Caco-2 (cell line): ENCODE measurements at regions not wholly inside any gene's neighbourhood (a gene's known extent, or its start where the extent isn't known, plus 50 kb on each side); places are given as distances from the start of the nearest gene placed in this dataset.

Experiments
- BruUV-seq: library from RNA; stranded (reverse); fragments of 400-500 nt; replicated peaks from 2 replicates; lab custom pipeline; 2021; lab: Mats Ljungman, UMichigan
- CTCF ChIA-PET: fragments of 300-600 bp; sonication (Branson Sonifier 250); formaldehyde crosslinking; loops from one replicate; lab custom pipeline; 2022; ENCODE audit warnings: antibody characterized with exemption; lab: Charles Lee
- POLR2A ChIA-PET: fragments of 300-600 bp; sonication (Branson Sonifier 250); formaldehyde crosslinking; loops from one replicate; lab custom pipeline; 2022; ENCODE audit warnings: antibody characterized with exemption; lab: Charles Lee
- DNase-seq, 2 experiments: peaks; one replicate each; pipeline versions ENCODE4 v3.0.0 to v3.0.0-alpha.2; 2020 to 2022
- H3K27me3 ChIP-seq: replicated peaks from 2 replicates; pipeline ENCODE4 v1.6.0; 2011; ENCODE audit warnings: low read length; ENCODE audit not compliant: control insufficient read depth, insufficient read depth
- H3K36me3 ChIP-seq: 2 replicates; pipeline ENCODE4 v1.5.1; 2011; ENCODE audit warnings: low read length; ENCODE audit not compliant: control insufficient read depth, insufficient read depth
- H3K4me1 ChIP-seq: fragments of 250-450 bp; sonication (Bioruptor Pico); 2 replicates; pipeline ENCODE4 v1.5.1; 2020; ENCODE audit warnings: mild to moderate bottlenecking
- H3K4me3 ChIP-seq: 2 replicates; pipeline ENCODE4 v1.5.1; 2011; ENCODE audit warnings: low read depth, mild to moderate bottlenecking, control low read depth, low read length
- H3K9me3 ChIP-seq: fragments of 250-450 bp; sonication (Bioruptor Pico); 2 replicates; pipeline ENCODE4 v1.5.1; 2020; ENCODE audit warnings: mild to moderate bottlenecking, moderate library complexity
- H3K27ac Mint-ChIP-seq: one replicate; pipeline ENCODE4 v1.8.0; 2022; ENCODE audit warnings: mixed read lengths; ENCODE audit not compliant: unreplicated experiment
- H3K27me3 Mint-ChIP-seq: one replicate; pipeline ENCODE4 v1.8.0; 2022; ENCODE audit warnings: mixed read lengths; ENCODE audit not compliant: insufficient read depth, unreplicated experiment
- H3K36me3 Mint-ChIP-seq: one replicate; pipeline ENCODE4 v1.8.0; 2022; ENCODE audit warnings: mild to moderate bottlenecking, mixed read lengths; ENCODE audit not compliant: insufficient read depth, unreplicated experiment
- H3K4me1 Mint-ChIP-seq: one replicate; pipeline ENCODE4 v1.8.0; 2022; ENCODE audit warnings: low read depth, mixed read lengths; ENCODE audit not compliant: unreplicated experiment
- H3K4me3 Mint-ChIP-seq: one replicate; pipeline ENCODE4 v1.8.0; 2022; ENCODE audit warnings: mild to moderate bottlenecking, moderate library complexity, mixed read lengths; ENCODE audit not compliant: unreplicated experiment
- H3K9me3 Mint-ChIP-seq: one replicate; pipeline ENCODE4 v1.8.0; 2022; ENCODE audit warnings: mixed read lengths; ENCODE audit not compliant: unreplicated experiment
- CTCF ChIP-seq, 2 experiments: fragments of 200-600 bp in 1 of 2; IDR thresholded peaks; 1 replicate in 1 of 2; 2 replicates in 1 of 2; pipeline versions ENCODE4 v1.5.1 to v1.8.0; 2011 to 2022; ENCODE audit warnings: antibody characterized with exemption in 1 of 2, control low read depth in 1 of 2, inconsistent platforms in 1 of 2, low read depth in 1 of 2, low read length in 1 of 2, mild to moderate bottlenecking in 1 of 2, moderate library complexity in 1 of 2; ENCODE audit not compliant: insufficient read depth in 1 of 2, severe bottlenecking in 1 of 2, unreplicated experiment in 1 of 2
- intact Hi-C: fragments of 100-400 bp; cut with micrococcal nuclease; formaldehyde crosslinking; loops from one replicate; pipeline ENCODE4 v1.10.0; 2022; ENCODE audit not compliant: unreplicated experiment

GRCh38 chr5:173772384-173773059 lies 115.6 kb upstream of the CPEB4 start:
- intact Hi-C loops, result no loop called here
- no peak overlapping the region for H3K27ac Mint-ChIP-seq
- H3K27me3 Mint-ChIP-seq, result no peaks in the 10 kb centered on the region
- H3K36me3 Mint-ChIP-seq, result no peaks in the 10 kb centered on the region
- BruUV-seq, result no TSS peak
- no peaks in the 10 kb centered on the region for H3K36me3 ChIP-seq
- no peaks in the 10 kb centered on the region for H3K27me3 ChIP-seq
- ChIA-PET POLR2A (no interaction called here), CTCF (interaction anchor here (0.5 kb wide), 1 partner anchor 52 kb away, joined by 3 read pairs; no protein-coding TSS in a partner anchor)
- H3K4me1 ChIP-seq, result 0 out of 2 replicates have a peak, but pooled peaks cover under 1% of the 10 kb centered on the region
- no peaks in the 10 kb centered on the region for H3K4me1 Mint-ChIP-seq
- H3K4me3 ChIP-seq, result no peak overlapping the region
- no peak overlapping the region for H3K4me3 Mint-ChIP-seq
- H3K9me3 Mint-ChIP-seq, result no peaks in the 10 kb centered on the region
- no peaks in the 10 kb centered on the region for H3K9me3 ChIP-seq
- DNase-seq, result no peak
- no peak for TF ChIP-seq CTCF (IDR thresholded peaks at IDR 0.05; ENCODE audit: insufficient read depth in 1 of 2, low read depth in 1 of 2, low read length in 1 of 2, severe bottlenecking in 1 of 2, unreplicated experiment in 1 of 2)

GRCh38 chr5:173774271-173774761 lies 113.8 kb upstream of the CPEB4 start:
- ChIA-PET CTCF (no interaction called here), POLR2A (no interaction called here)
- no TSS peak for BruUV-seq
- no peak for TF ChIP-seq CTCF (IDR thresholded peaks at IDR 0.05; ENCODE audit: insufficient read depth in 1 of 2, low read depth in 1 of 2, low read length in 1 of 2, severe bottlenecking in 1 of 2, unreplicated experiment in 1 of 2)
- Mint-ChIP-seq H3K36me3 (no peaks in the 10 kb centered on the region), H3K9me3 (no peaks in the 10 kb centered on the region), H3K27ac (no peak overlapping the region), H3K27me3 (no peaks in the 10 kb centered on the region), H3K4me1 (no peaks in the 10 kb centered on the region), H3K4me3 (no peak overlapping the region)
- Histone ChIP-seq H3K4me1 (no peaks in the 10 kb centered on the region), H3K36me3 (no peaks in the 10 kb centered on the region), H3K9me3 (no peaks in the 10 kb centered on the region), H3K27me3 (no peaks in the 10 kb centered on the region), H3K4me3 (no peak overlapping the region)
- no peak for DNase-seq
- intact Hi-C loops, result no loop called here

- no peak for TF ChIP-seq CTCF (IDR thresholded peaks at IDR 0.05; ENCODE audit: insufficient read depth in 1 of 2, low read depth in 1 of 2, low read length in 1 of 2, severe bottlenecking in 1 of 2, unreplicated experiment in 1 of 2)
- POLR2A ChIA-PET, result no interaction called here
- H3K36me3 ChIP-seq, result no peaks in the 10 kb centered on the region
Measured at GRCh38 chr5:173775261-173776197, 112.6 kb upstream of the CPEB4 start.

More at GRCh38 chr5:173775261-173776197, 112.6 kb upstream of the CPEB4 start:
- Histone ChIP-seq H3K4me3 (no peak overlapping the region), H3K4me1 (no peaks in the 10 kb centered on the region), H3K9me3 (no peaks in the 10 kb centered on the region), H3K27me3 (no peaks in the 10 kb centered on the region)
- Mint-ChIP-seq H3K27ac (no peak overlapping the region), H3K36me3 (no peaks in the 10 kb centered on the region), H3K27me3 (no peaks in the 10 kb centered on the region), H3K4me1 (peaks cover 7% of the 10 kb centered on the region), H3K4me3 (no peak overlapping the region), H3K9me3 (no peaks in the 10 kb centered on the region)
- DNase-seq, result no peak
- no TSS peak for BruUV-seq
- CTCF ChIA-PET, result no interaction called here
- intact Hi-C loops, result no loop called here
